ENCODE measurements at regions not wholly inside any gene's neighbourhood (a gene's known extent, or its start where the extent isn't known, plus 50 kb on each side); places are given as distances from the start of the nearest gene placed in this dataset.
"Not testable (repeated sequence)": the region's sequence is repeated elsewhere in the genome, so short reads cannot be mapped to it uniquely, and the experiment has no call there.

DNA sequence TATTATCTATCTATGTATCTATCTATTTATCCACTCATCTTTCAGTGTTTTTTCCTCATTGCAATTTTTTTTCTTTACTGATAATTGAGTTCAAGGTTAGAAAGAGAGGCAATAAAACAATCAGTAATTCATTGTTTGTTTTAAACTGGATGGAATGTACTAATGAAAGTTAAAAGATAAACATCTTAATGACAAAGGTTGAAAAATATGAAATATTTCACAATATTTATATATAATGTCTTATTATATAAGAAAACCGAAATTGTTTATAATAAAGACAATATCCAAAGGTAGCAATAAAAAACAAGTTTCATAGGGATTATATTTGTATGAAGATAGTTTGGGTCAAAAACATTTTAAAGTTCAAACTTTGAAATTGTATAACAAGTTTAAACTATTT is 1015.5 kb upstream of the MIR17HG start:
- DNase-seq (ENCODE audit: low read depth), result no peak

DNA sequence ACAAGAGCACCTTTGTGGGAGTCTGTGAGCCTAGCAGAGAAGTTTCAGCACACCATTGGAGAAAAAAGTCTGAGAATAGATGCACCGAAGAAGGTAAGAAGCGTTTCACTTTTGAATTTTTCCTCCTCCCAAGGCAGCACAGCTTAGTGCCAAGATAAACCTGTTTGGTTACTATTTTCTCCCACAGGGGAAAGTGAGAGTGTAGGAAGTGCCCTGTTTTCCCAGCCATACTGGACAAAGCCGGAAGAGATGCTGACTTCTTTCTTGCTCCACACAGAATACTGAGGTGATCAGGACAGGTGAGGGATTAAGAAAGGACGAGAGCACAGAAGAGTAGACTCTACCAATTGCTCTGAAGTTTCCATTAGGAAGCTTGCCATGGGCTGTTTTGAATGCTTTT is 1011.0 kb upstream of the MIR17HG start:
- no peak for DNase-seq (ENCODE audit: low read depth)

DNA sequence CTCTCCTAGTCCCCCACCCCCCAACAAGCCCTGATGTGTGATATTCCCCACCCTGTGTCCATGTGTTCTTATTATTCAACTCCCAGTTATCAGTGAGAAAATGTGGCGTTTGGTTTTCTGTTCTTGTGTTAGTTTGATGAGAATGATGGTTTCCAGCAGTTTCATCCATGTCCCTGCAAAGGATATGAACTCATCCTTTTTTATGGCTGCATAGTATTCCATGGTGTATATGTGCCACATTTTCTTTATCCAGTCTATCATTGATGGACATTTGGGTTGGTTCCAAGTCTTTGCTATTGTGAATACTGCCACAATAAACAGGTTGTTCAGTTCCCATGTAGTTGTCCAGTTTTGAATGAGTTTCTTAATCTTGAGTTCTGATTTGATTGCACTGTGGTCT is 1006.1 kb upstream of the MIR17HG start:
- not testable (repeated sequence) for DNase-seq (ENCODE audit: low read depth)

DNA sequence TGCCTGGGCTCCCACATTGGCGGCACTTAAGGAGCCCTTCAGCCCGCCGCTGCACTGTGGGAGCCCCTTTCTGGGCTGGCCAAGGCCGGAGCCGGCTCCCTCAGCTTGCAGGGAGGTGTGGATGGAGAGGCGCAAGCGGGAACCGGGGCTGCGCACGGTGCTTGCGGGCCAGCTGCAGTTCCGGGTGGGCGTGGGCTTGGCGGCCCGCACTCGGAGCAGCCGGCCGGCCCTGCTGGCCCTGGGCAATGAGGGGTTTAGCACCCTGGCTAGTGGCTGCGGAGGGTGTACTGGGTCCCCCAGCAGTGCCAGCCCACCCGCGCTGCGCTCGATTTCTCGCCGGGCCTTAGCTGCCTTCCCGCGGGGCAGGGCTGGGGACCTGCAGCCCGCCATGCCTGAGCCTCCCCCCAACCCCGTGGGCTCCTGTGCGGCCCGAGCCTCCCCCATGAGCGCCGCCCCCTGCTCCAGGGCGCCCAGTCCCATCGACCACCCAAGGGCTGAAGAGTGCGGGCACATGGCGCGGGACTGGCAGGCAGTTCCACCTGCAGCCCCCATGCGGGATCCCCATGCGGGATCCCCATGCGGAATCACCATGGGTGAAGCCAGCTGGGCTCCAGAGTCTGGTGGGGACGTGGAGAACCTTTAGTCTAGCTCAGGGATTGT is 998.9 kb upstream of the MIR17HG start:
- not testable (repeated sequence) for DNase-seq (ENCODE audit: low read depth)

DNA sequence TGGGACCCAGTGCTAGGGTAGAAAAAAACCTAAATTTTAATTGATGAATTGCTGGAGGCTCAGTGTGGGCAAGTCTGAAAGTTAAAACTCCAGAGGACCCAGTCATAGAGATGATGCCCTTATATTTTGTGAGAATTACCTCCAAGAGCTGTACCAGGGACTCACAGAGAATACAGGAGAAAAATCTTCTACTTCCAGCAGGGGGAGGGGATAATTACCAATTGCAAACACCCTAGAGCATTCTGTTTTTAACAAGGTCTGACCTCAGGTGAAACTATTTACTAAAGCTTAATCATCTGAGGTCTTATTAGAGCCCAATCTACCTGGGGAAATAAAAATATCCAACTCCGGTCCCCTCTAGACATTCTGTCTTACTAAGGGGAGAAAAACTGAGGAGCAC is 994.7 kb upstream of the MIR17HG start:
- DNase-seq (ENCODE audit: low read depth), result no peak

DNA sequence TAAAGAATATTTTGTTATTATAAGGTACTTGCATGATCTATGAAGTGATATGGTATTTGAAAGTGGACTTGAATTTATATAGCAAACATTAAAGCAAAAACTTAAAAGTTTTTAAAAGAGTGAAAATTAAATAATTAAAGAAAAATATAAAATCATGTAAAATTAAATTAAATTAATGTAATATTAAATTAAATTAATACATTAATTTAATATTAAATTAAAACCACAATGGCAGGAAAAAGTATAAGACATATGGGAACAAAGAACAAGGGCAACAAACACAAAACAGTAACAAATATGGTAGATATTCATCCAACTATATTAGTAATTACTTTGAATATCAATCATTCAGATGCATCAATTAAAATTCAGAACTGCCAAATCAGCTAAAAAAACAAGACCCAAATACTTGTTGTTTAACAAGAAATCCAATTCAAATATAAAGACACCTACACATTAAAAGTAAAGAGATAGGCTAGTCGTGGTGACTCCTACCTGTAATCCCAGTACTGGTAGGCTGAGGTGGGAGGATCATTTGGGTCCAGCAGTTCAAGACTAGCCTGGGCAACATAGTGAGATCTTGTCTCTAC is 992.2 kb upstream of the MIR17HG start:
- no peak for DNase-seq (ENCODE audit: low read depth)

DNA sequence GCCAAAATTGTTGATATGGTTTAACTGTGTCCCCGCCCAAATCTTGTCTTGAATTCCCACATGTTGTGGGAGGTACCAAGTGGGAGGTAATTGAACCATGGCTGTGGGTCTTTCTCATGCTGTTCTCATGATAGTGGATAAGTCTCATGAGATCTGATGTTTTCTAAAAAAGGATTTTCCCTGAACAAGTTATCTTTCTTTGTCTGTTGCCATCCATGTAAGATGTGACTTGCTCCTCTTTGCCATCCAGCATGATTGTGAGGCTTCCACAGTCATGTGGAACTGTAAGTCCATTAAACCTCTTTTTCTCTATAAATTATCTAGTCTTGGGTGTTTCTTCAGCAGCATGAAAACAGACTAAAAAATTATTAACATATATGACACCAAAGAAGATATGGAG is 986.7 kb upstream of the MIR17HG start:
- no peak for DNase-seq (ENCODE audit: low read depth)

DNA sequence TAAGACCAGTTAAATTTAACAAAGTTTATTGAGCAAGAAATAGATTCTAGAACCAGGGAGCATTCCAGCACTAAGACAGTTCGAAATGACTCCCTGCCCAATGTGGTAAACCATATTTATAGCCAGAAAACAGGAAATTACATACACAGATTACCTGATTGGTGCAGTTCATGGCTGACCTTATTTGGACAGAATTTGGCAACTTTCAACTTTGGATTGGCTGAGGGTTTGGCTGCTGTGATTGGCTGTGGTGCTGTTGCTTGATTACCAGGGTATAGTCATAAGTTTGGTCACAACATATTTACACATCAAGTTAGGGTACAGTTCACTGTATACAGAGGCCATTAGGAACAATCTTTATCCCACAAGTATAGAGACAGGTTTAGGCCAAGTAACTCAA is 984.8 kb upstream of the MIR17HG start:
- DNase-seq (ENCODE audit: low read depth), result no peak

DNA sequence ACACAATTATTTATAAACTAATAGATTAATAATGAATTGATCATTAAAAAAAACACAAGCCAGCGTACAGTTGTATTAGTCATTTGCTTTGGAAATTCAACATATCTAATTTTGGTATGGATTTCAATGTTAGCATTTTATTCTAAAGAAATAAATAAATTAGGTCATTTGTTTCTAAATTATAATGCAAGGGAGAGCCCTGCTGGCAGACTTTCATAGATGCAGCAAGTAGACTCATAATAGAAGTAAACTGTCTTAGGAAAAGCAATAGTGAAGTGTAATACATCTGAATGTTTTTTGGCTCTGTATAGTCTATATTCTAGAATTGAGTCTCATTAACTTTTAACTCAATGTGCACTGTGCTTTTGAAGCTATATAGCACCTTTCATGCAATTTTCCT is 982.4 kb upstream of the MIR17HG start:
- no peak for DNase-seq (ENCODE audit: low read depth)

DNA sequence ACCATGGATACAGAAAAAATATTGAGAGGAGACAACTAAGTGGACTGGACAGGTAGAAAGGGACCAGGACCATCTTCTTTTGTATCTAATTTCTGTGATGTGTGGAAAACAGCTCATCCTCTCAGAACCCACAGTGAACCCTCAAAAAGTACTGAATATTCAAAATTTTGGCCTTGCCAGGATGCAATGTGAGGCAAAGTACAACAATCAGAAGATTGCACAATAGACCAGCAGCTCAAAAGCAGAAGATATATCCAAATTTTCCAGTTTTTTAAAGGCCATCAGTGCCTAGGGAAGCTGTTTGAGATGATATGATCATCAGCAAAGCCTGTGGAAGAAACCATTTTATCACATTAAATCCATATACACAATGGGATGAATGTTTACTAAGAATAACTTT is 973.3 kb upstream of the MIR17HG start:
- no peak for DNase-seq (ENCODE audit: low read depth)

DNA sequence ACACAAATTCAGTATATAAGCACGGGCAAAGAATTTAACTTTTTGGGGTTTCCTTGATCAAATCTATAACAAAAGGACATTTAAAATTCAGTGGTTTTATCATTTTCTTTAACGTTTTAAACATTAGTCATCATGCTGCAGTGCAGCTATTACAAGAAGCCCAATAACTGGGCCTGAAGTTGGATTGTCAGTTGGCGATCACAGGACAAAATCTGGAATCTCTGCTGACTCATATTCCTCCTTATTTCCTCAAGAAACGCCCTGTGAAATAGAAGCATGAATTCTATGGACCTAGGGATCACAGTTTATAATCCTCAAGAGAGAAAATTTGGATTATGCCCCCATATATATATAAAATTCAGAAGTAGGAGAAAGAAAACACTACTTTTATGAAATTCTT is 971.6 kb upstream of the MIR17HG start:
- DNase-seq (ENCODE audit: low read depth), result no peak

DNA sequence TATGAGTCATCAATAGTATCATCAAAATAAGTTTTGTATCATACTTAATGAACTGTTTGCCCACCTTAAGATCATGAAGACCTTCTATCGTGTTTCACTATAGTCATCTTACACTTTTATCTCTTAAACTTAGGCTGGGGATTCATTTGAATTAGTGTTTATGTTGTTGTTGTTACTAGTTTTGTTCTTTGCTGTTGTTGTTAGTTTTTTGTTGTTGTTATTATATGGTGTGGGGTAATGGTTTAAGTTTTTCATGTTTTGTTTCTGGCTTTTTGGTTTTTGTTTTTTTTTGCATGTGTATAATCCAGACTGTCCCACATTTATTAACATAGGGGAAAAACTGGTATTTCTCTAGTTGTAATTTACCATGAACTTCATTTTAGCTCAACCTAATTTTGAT is 965.1 kb upstream of the MIR17HG start:
- no peak for DNase-seq (ENCODE audit: low read depth)

DNA sequence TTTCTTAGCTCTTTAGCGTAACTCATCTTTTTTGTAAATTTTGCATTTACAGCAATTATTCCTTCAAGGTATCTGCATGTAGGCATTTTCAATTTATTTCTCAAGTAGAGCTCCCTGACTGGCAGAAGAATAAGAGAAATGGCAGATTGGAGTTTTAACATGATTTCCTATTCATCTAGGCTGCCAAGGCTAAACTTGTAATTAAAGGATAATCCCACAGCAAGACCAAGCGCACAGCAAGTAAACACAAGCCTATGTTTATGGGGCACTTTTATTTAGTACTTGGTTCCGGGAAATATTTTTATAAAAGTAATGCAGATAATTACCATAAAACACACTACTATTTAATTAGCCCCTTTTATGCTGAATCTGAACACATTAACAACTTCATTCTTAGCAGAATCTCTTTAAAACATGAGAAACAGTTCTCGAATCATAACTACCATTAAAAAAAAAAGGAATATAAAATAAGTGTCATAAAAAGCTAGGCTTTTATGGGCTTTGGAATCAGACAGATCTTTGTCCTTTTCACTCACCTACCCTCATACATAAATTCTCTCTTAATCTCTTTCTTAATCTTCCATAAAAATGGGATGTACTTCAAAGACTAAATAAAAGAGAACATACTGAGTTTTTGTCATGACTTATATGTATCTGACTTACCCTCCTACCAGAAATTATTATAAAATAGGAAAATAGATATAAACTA is 961.6 kb upstream of the MIR17HG start:
- no peak for DNase-seq (ENCODE audit: low read depth)

DNA sequence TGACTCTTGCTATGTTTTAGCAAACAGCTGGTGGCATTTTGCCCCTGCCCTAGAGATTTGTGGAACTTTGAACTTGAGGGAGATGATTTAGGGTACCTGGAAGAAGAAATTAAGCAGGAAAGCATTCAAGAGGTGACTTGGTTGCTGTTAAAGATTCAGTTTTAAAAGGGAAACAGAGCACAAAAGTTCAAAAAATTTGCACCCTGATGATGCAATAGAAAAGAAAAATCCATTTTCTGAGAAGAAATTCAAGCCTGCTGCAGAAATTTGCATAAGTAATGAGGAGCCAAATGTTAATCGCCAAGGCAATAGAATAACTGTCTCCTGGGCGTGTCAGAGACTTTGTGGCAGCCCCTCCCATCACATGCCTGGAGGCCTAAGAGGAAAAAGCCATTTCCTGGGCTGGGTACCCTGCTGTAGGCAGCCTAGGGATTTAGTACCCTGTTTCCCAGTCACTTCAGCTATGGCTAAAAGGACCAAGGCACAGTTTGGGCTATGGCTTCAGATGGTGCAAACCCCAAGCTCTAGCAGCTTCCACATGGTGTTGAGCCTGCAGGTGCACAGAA is 958.5 kb upstream of the MIR17HG start:
- DNase-seq (ENCODE audit: low read depth), result no peak

DNA sequence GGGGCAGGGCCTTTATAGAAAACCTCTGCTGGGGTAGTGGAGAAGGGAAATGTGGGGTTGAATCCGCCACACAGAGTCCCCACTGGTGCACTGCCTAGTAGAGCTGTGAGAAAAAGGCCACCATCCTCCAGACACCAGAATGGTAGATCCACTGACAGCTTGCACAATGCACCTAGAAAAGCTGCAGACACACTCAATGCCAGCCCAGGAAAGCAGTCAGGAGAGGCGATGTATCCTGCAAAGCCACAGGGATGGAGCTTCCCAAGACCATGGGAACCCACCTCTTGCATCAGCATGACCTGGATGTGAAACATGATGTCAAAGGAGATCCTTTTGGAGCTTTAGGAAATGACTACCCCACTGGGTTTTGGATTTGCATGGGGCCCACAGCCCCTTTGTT is 958.0 kb upstream of the MIR17HG start:
- DNase-seq (ENCODE audit: low read depth), result no peak

DNA sequence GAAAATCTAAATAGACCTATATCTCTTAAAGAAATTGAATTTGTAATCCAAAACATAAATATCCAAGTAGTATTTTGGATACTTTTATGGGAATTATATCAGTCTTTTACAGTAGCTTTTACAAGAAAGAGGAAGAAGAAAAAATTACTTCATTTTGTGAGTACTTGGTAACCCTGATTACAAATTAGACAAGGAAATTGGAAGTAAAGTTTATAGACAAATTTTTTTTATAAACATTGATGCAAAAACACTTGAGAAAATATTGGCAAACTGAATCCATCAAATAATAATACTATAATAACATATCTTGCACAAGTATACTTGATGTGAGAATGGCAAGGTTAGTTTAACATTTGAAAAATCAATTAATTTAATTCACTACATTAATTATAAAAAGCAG is 954.1 kb upstream of the MIR17HG start:
- DNase-seq (ENCODE audit: low read depth), result no peak

DNA sequence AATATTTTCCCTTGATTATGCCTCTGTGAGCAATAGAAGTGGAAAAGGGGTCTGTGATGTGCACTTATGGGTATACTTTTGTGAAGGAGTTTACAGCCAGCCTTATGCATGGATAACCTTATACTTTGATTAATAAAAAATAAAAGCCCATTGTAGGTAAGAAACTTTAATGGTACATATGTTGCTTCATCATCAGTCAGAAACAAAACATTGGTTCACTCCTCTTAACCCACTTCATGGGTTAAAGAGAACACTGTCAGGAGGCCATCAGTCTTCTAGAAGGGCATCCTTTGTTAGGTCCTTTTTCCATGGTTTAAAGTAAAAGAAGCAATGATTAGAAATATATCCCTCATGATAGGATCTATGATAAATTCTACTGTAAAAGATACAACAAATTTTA is 952.1 kb upstream of the MIR17HG start:
- no peak for DNase-seq (ENCODE audit: low read depth)

DNA sequence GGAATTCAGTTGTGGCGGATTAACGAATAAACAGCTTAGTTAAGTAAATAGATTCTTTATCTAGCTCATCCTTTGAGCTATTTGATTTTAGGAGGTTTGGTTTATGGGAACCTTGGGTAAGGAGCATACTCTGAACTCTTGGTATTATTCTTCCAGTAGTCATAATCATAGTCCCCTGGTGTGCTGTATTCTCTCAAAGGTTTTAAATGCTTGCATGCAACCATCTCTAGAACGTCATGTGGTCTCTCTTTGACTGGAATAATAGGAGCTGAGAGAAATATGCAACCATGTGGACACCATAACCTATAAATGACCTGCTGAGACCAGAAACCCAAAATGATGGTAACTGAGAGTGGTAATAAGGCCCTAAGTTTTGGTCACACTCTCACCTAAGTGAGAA is 951.6 kb upstream of the MIR17HG start:
- DNase-seq (ENCODE audit: low read depth), result no peak

DNA sequence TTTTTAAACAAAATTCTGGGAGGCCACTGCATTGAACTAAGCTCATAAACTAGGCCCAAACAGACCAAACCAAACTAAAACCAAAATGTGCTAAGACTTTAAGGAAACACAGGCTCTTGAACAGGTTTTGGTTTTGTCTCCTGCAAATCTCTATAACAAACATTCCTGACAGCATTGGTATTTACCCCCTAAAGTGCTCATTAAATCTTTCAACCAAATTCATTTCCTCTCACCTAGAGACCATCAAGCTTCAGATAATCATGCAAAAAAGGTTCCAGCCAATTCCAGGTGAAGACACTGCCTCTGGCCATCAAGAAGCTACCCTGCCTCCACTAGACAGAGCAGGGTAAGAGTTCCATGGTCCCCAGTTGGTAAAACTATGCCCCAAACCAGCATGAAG is 951.2 kb upstream of the MIR17HG start:
- DNase-seq (ENCODE audit: low read depth), result no peak

DNA sequence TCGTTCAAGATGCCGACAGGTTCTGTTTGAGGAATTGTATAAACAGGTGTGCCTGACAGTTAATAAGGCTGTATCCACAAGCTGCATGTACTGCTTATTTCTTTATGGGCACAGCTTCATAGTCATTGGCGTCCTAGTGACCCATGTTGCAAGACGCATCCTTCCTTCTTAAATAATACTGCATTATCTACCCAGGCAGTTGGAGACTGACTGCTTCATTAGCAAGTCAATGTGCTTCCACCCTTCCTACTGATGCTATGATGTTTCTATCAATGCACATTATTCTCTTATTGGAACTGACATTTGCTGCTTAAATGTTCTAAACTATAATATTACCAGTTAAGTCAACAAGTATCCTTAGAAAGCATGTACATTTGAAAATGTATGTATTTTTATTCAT is 950.0 kb upstream of the MIR17HG start:
- DNase-seq (ENCODE audit: low read depth), result no peak

DNA sequence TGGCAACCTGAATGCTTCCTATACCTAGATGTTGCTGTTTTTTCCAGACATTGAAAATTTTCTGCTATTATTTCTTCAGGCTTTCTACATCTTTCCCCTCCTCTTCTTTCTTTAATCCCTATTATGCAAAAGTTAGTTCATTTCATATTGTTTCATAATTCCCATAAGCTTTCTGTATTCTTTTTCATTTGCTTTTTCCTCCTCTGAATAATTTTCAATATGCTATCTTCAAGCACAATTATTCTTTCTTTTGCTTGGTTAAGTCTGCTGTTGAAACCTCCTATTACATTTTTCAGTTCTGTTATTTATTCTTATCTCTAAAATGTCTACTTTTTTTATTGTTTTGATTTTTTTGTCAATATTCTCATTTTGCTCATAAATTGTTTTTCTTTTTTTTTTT is 947.1 kb upstream of the MIR17HG start:
- no peak for DNase-seq (ENCODE audit: low read depth)

DNA sequence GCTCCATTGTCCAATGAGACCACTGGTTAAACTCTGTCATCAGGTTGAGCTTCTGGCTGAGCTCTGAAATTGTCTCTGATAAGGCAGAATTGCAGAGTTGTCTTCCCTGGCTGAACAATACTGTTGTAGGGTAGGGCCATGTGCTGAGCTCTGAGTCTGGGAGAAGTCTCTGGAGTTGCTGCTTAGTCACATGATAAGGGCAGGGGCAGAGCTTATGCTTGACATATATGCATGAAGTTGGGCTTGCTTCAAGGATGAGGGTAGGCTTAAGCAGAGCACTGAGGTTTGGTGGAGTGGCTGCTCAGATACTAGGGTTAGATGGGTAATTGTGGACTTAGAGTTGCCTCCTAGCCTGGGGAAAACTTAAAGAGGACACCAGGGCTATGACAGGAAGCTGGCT is 946.3 kb upstream of the MIR17HG start:
- DNase-seq (ENCODE audit: low read depth), result no peak

DNA sequence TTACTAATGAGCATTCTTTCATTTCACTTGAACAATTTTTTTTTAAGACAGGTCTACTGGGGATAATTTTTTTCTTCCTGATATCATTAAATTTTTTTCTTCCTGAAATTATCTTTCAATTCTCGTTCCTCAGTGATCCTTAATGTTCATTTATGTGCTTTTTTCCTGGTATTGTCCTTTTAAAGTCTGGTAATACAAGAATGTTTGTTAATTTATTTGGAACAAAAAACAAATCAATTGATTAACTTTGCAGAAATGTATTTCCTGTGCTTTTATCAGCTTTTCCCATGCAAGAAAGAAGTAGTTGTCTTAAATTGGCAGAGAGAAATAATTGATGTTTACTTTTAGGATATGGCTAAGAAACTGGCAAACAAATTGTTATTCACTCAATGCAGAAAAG is 945.4 kb upstream of the MIR17HG start:
- DNase-seq (ENCODE audit: low read depth), result no peak

Data from CMK (cell line).